22Rv1 (cell line): ENCODE measurements at regions not wholly inside any gene's neighbourhood (a gene's known extent, or its start where the extent isn't known, plus 50 kb on each side); places are given as distances from the start of the nearest gene placed in this dataset.

Source experiments
- ZFX ChIP-seq: fragments of 450-650 bp; IDR thresholded peaks from 2 replicates; pipeline ENCODE4 v1.6.1; 2017; ENCODE audit warnings: antibody characterized with exemption, borderline replicate concordance
- TF ChIP-seq, protein P1 (sequence below): fragments of 450-650 bp; IDR thresholded peaks from 2 replicates; pipeline ENCODE4 v1.5.1; 2017; ENCODE audit warnings: mild to moderate bottlenecking

DNA sequence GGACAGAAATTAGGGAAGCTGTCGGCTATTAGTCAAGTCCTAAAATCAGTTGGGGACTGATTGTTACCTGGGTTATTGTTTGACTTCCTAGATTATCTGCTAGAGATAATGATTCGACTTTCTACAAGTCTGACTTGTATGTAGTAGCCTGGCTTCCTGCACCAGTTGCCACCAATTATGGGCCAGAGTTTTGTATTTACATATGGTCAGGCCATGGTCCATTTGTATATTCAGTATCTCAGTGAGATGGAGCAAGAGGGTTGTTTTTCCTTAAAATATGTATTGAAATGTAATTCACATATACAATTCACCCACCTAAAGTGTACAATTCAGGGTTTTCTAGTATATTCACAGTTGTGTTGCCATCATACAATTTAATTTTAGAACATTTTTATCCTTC lies 130.6 kb upstream of the PHACTR3 start:
- TF ChIP-seq, protein P1, sequence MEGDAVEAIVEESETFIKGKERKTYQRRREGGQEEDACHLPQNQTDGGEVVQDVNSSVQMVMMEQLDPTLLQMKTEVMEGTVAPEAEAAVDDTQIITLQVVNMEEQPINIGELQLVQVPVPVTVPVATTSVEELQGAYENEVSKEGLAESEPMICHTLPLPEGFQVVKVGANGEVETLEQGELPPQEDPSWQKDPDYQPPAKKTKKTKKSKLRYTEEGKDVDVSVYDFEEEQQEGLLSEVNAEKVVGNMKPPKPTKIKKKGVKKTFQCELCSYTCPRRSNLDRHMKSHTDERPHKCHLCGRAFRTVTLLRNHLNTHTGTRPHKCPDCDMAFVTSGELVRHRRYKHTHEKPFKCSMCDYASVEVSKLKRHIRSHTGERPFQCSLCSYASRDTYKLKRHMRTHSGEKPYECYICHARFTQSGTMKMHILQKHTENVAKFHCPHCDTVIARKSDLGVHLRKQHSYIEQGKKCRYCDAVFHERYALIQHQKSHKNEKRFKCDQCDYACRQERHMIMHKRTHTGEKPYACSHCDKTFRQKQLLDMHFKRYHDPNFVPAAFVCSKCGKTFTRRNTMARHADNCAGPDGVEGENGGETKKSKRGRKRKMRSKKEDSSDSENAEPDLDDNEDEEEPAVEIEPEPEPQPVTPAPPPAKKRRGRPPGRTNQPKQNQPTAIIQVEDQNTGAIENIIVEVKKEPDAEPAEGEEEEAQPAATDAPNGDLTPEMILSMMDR, result no peak
- no peak for TF ChIP-seq ZFX
